ENCODE measurements at regions not wholly inside any gene's neighbourhood (a gene's known extent, or its start where the extent isn't known, plus 50 kb on each side); places are given as distances from the start of the nearest gene placed in this dataset.
"Not testable (repeated sequence)": the region's sequence is repeated elsewhere in the genome, so short reads cannot be mapped to it uniquely, and the experiment has no call there.

GRCh38 chr10:32179836-32180235, 123.6 kb upstream of the KIF5B start:
- Histone ChIP-seq H3K27me3 (no peaks in the 10 kb centered on the region), H3K27ac (peak overlapping the region in 1 of 2 donors; percentile 40), H3K9me3 (no peaks in the 10 kb centered on the region), H3K4me1 (no peaks in the 10 kb centered on the region), H3K4me3 (no peak overlapping the region), H3K36me3 (no peaks in the 10 kb centered on the region)
- TF ChIP-seq POLR2A (IDR thresholded peaks at IDR 0.05) (no peak), CTCF (IDR thresholded peaks at IDR 0.05) (no peak)
- DNase-seq = no peak
- intact Hi-C loops (cut with DNase I; ENCODE audit: low total_unique reads) = no loop called here

GRCh38 chr10:32177594-32177993, 121.4 kb upstream of the KIF5B start:
- H3K9me3 ChIP-seq; H3K27me3 ChIP-seq; DNase-seq; H3K27ac ChIP-seq; H3K4me1 ChIP-seq; intact Hi-C loops (cut with DNase I; ENCODE audit: low total_unique reads); H3K4me3 ChIP-seq; H3K36me3 ChIP-seq: not testable (repeated sequence)

GRCh38 chr10:32175629-32176028, 119.4 kb upstream of the KIF5B start:
- Histone ChIP-seq H3K4me3 (no peak overlapping the region), H3K27me3 (no peaks in the 10 kb centered on the region), H3K36me3 (no peaks in the 10 kb centered on the region), H3K27ac (no peak overlapping the region), H3K9me3 (no peaks in the 10 kb centered on the region), H3K4me1 (no peaks in the 10 kb centered on the region)
- TF ChIP-seq POLR2A (IDR thresholded peaks at IDR 0.05) (no peak), CTCF (IDR thresholded peaks at IDR 0.05) (no peak)
- DNase-seq = no peak
- intact Hi-C loops (cut with DNase I; ENCODE audit: low total_unique reads) = no loop called here

- no peak for TF ChIP-seq CTCF (IDR thresholded peaks at IDR 0.05)
- TF ChIP-seq POLR2A (IDR thresholded peaks at IDR 0.05) = no peak
- no peak for DNase-seq
- intact Hi-C loops (cut with DNase I; ENCODE audit: low total_unique reads) = no loop called here
- H3K9me3 ChIP-seq = no peaks in the 10 kb centered on the region
- H3K4me1 ChIP-seq = no peaks in the 10 kb centered on the region
- no peaks in the 10 kb centered on the region for H3K27me3 ChIP-seq
- H3K36me3 ChIP-seq = no peaks in the 10 kb centered on the region
- H3K4me3 ChIP-seq = no peak overlapping the region
- no peak overlapping the region for H3K27ac ChIP-seq
These were observed 118.2 kb upstream of the KIF5B start for GRCh38 chr10:32174349-32174893.

- no peaks in the 10 kb centered on the region for H3K36me3 ChIP-seq
- H3K4me3 ChIP-seq = no peak overlapping the region
- intact Hi-C loops (cut with DNase I; ENCODE audit: low total_unique reads) = no loop called here
- no peaks in the 10 kb centered on the region for H3K9me3 ChIP-seq
- no peaks in the 10 kb centered on the region for H3K4me1 ChIP-seq
- H3K27ac ChIP-seq = no peak overlapping the region
- TF ChIP-seq POLR2A (IDR thresholded peaks at IDR 0.05) (no peak), CTCF (IDR thresholded peaks at IDR 0.05) (no peak)
- H3K27me3 ChIP-seq = no peaks in the 10 kb centered on the region
- no peak for DNase-seq
These were observed 115.0 kb upstream of the KIF5B start for GRCh38 chr10:32171204-32171603.

GRCh38 chr10:32169556-32169955, 113.3 kb upstream of the KIF5B start:
- Histone ChIP-seq H3K9me3 (no peaks in the 10 kb centered on the region), H3K27me3 (no peaks in the 10 kb centered on the region), H3K27ac (no peak overlapping the region), H3K4me1 (no peaks in the 10 kb centered on the region), H3K4me3 (no peak overlapping the region), H3K36me3 (no peaks in the 10 kb centered on the region)
- no peak for DNase-seq
- TF ChIP-seq CTCF (IDR thresholded peaks at IDR 0.05) (no peak), POLR2A (IDR thresholded peaks at IDR 0.05) (no peak)
- intact Hi-C loops (cut with DNase I; ENCODE audit: low total_unique reads) = no loop called here
